ENCODE measurements at regions not wholly inside any gene's neighbourhood (a gene's known extent, or its start where the extent isn't known, plus 50 kb on each side); places are given as distances from the start of the nearest gene placed in this dataset.
A peak's percentile ranks its signal among the peaks of the same experiment; 100 is the strongest.
"Not testable (repeated sequence)": the region's sequence is repeated elsewhere in the genome, so short reads cannot be mapped to it uniquely, and the experiment has no call there.

DNA sequence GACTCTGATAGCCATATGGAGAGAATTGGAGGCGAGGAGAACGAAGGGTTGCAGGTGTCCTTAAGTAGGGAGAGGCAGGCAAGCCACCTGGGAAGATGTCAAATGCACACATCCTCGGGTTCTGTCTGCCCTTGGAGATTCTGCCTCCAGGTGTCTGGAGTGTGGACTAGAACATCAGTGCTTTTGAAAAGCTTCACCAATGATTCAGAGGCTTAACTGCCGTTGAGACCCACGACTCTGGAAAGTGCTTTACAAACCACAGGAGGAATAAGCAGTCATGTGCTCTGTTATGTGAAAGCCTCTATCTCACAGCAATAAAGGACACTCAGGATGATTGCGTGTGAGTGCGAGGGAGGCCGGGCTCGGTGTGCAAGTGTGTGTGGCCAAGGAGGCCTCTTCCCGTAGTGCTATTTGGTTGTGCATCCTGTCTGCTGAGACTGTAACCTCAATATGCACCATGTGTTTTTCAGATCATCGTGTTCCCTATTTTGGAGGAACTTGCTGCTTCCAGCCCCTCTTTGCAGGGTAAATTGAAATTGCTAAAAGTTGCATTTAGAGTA, 100.9 kb downstream of the TBC1D26 start:
- H3K27ac Mint-ChIP-seq (ENCODE audit: unreplicated experiment); BruUV-seq (replicated peaks); H3K36me3 Mint-ChIP-seq (ENCODE audit: insufficient read depth, unreplicated experiment); H3K4me3 Mint-ChIP-seq (ENCODE audit: low read depth, unreplicated experiment); DNase-seq; H3K27me3 Mint-ChIP-seq (ENCODE audit: unreplicated experiment); CTCF ChIA-PET; intact Hi-C loops (cut with micrococcal nuclease; ENCODE audit: unreplicated experiment); H3K9me3 Mint-ChIP-seq (ENCODE audit: low read depth, unreplicated experiment): not testable (repeated sequence)
- H3K4me1 Mint-ChIP-seq (ENCODE audit: low read depth, unreplicated experiment) = peaks cover 11% of the 10 kb centered on the region

DNA sequence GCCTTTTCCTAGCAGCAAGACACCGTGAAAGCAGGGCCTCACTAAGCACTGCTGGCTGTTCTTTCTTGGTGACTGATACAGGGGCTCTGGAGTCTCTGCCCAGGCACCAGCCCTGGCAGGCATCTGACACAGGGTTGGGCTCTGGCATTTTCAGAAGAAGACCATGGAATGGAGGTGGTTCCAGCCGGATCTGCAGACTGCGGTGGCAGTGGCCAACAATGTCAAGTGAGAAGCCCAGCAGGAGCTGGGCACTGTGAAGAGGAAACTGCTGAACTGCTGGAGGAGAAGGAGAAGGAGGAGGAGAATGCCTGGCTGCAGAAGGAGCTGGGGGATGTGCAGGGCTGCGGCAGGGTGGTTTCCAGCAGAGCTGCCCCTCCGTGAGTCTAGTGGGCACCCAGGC, 101.8 kb downstream of the TBC1D26 start:
- CTCF ChIA-PET; H3K9me3 Mint-ChIP-seq (ENCODE audit: low read depth, unreplicated experiment); H3K27ac Mint-ChIP-seq (ENCODE audit: unreplicated experiment); DNase-seq; H3K27me3 Mint-ChIP-seq (ENCODE audit: unreplicated experiment); BruUV-seq (replicated peaks); H3K4me3 Mint-ChIP-seq (ENCODE audit: low read depth, unreplicated experiment); intact Hi-C loops (cut with micrococcal nuclease; ENCODE audit: unreplicated experiment); H3K36me3 Mint-ChIP-seq (ENCODE audit: insufficient read depth, unreplicated experiment); H3K4me1 Mint-ChIP-seq (ENCODE audit: low read depth, unreplicated experiment): not testable (repeated sequence)

DNA sequence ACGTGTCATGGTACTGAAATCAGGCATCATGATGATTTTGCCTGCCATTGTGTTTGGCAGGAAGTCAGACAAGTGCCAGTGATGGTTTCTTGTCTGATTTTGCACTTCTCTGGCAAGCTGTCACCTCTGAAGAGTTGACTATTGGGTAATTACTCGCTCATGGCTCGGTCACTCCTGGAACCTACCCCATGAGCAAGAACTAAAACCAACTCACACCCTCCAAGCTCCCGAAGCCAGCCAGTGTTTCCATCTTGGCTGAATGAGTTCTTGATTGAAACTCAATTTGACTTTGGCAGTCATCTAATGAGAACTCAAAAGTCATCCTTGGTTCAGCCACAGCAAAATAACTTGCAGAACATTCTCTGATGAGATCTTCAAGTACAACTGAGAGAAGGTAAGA, 103.4 kb downstream of the TBC1D26 start:
- intact Hi-C loops (cut with micrococcal nuclease; ENCODE audit: unreplicated experiment); CTCF ChIA-PET; BruUV-seq (replicated peaks); H3K9me3 Mint-ChIP-seq (ENCODE audit: low read depth, unreplicated experiment); H3K27me3 Mint-ChIP-seq (ENCODE audit: unreplicated experiment); H3K36me3 Mint-ChIP-seq (ENCODE audit: insufficient read depth, unreplicated experiment); H3K4me1 Mint-ChIP-seq (ENCODE audit: low read depth, unreplicated experiment); H3K27ac Mint-ChIP-seq (ENCODE audit: unreplicated experiment); H3K4me3 Mint-ChIP-seq (ENCODE audit: low read depth, unreplicated experiment); DNase-seq: not testable (repeated sequence)

DNA sequence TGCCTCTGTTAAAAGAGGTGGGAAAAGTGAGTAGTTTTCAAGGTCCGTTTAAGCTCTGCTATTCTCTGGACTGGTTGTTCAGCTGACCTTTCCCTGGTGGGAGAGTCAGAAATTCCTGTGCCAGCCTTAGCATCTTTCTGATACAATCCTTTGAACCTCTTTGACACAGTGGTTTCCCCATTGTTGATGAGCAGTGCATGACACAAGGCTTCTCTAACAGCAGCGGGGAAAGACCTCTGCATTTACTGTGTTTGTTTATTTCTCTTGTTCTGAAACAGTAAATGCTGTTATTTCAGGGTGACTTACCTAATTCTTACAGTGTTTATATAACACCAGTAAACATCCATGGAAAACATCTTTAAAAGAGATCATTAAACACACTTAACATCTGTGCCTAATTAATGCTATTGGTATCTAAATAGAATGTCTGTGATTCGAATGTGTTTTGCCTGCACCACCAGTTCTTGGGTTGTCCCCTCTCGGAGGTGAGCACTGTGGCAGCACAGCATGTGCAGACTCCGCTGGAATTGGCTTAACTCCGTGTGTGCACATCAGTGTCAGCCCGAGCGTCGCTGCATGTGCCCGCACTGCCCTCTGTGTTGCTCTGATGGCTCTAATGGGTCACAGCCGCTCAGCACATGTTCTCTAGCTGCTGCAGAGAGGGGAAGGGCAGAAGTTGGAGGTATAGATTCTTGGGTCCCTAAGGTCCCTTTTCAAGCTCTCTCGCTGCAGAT, 104.3 kb downstream of the TBC1D26 start:
- H3K4me1 Mint-ChIP-seq (ENCODE audit: low read depth, unreplicated experiment); H3K4me3 Mint-ChIP-seq (ENCODE audit: low read depth, unreplicated experiment); H3K27ac Mint-ChIP-seq (ENCODE audit: unreplicated experiment); H3K9me3 Mint-ChIP-seq (ENCODE audit: low read depth, unreplicated experiment); DNase-seq; H3K36me3 Mint-ChIP-seq (ENCODE audit: insufficient read depth, unreplicated experiment); intact Hi-C loops (cut with micrococcal nuclease; ENCODE audit: unreplicated experiment); CTCF ChIA-PET; H3K27me3 Mint-ChIP-seq (ENCODE audit: unreplicated experiment); BruUV-seq (replicated peaks): not testable (repeated sequence)

DNA sequence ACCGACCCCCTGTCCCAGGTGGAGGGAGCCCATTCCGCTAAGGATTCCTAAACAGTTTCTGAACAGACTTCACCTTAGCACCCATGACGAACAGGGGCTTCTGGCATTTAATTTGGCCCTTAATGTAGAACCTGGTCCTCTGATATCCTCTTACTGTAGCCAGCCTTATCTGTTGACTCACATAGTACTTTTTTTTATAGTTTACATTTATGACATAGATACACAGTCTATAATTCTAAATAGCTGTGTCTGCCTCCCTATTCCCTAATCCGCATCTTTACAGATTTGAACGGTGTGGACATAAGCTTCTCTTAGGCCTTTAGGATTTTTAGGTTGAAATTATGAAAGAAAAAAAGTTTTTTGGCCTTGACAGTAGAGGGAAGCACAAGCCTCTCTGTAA, 104.9 kb downstream of the TBC1D26 start:
- H3K27ac Mint-ChIP-seq (ENCODE audit: unreplicated experiment); H3K36me3 Mint-ChIP-seq (ENCODE audit: insufficient read depth, unreplicated experiment); BruUV-seq (replicated peaks); intact Hi-C loops (cut with micrococcal nuclease; ENCODE audit: unreplicated experiment); H3K27me3 Mint-ChIP-seq (ENCODE audit: unreplicated experiment); H3K4me1 Mint-ChIP-seq (ENCODE audit: low read depth, unreplicated experiment); H3K9me3 Mint-ChIP-seq (ENCODE audit: low read depth, unreplicated experiment); CTCF ChIA-PET; DNase-seq; H3K4me3 Mint-ChIP-seq (ENCODE audit: low read depth, unreplicated experiment): not testable (repeated sequence)

DNA sequence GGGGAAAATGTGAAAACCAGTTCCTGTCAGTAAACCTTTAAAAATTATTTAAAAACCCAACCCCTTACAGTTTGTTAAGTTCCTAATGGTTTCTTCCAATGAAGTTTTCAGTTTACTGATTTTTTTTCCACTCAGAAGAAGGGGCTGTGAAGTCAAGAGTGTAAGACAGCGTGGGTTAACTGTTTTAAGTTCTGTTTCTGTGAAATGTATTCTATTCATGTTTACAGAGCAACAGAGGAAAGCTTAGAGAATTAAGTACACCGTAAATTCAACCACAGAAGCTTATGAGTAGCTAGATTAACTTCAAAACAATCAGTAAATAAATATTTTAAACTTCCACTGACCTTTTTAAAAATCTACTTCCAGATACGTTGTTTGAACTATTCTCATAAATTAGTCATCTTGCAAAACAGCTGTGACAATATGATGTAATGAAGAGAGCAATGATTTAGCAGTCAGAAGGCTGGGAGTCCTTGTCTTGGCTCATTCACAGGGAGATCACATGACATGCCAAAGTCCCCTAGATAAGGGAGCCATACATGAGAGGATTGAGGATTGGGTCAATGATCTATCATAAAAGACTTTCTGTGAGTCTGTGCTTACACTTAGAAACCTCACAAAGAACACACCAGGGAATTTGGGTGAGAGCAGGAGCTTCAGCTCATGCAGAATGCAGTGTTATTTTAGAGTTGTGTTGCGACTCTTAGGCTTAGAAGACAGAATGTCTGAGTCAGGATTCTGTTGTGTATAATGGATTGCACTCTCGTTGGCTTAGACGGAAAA, 97.3 kb upstream of the ADORA2B start:
- H3K4me1 Mint-ChIP-seq (ENCODE audit: low read depth, unreplicated experiment); H3K9me3 Mint-ChIP-seq (ENCODE audit: low read depth, unreplicated experiment); CTCF ChIA-PET; DNase-seq; H3K36me3 Mint-ChIP-seq (ENCODE audit: insufficient read depth, unreplicated experiment); H3K4me3 Mint-ChIP-seq (ENCODE audit: low read depth, unreplicated experiment); BruUV-seq (replicated peaks); H3K27ac Mint-ChIP-seq (ENCODE audit: unreplicated experiment); intact Hi-C loops (cut with micrococcal nuclease; ENCODE audit: unreplicated experiment); H3K27me3 Mint-ChIP-seq (ENCODE audit: unreplicated experiment): not testable (repeated sequence)

DNA sequence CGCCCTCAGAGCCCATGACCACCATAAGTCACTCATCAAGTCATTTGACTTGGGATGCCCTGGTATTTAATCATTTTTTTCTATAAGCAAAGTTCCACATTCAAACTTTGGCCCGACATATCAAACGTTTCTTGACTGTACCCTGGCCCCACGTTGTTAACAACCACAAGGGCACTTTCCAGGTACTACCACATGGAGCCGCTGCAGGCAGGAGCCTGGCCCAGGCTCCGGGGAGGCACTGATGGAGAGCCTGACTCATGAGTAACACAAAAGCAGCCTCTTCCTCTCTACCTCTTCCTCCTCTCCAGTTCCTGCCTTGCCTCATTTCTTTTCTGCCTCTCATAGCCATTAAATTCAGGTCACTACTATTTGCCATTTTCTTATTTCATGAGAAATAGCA, 95.9 kb upstream of the ADORA2B start:
- H3K27me3 Mint-ChIP-seq (ENCODE audit: unreplicated experiment); H3K27ac Mint-ChIP-seq (ENCODE audit: unreplicated experiment); intact Hi-C loops (cut with micrococcal nuclease; ENCODE audit: unreplicated experiment); H3K36me3 Mint-ChIP-seq (ENCODE audit: insufficient read depth, unreplicated experiment); H3K4me1 Mint-ChIP-seq (ENCODE audit: low read depth, unreplicated experiment); CTCF ChIA-PET; H3K9me3 Mint-ChIP-seq (ENCODE audit: low read depth, unreplicated experiment); H3K4me3 Mint-ChIP-seq (ENCODE audit: low read depth, unreplicated experiment); BruUV-seq (replicated peaks): not testable (repeated sequence)
- peak; percentile 68 for DNase-seq

DNA sequence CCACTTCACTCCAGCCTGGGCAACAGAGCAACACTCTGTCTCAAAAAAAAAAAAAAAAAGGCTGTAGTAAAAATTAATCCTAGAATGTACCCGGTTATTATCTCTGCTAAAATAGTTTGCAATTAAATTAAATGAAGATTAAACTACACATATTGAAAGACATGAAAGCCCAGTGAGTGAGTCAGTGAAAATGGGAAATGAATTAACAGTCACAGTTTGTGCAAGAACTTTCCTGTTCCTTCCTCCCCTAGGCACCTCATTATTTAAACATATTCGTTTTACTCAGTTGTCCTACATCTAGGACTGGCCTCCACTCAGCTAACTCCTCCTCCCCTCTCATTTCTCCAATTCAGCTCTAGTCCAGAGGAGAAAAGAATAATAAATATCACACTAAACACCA, 94.9 kb upstream of the ADORA2B start:
- BruUV-seq (replicated peaks); H3K27me3 Mint-ChIP-seq (ENCODE audit: unreplicated experiment); CTCF ChIA-PET; H3K4me3 Mint-ChIP-seq (ENCODE audit: low read depth, unreplicated experiment); DNase-seq; intact Hi-C loops (cut with micrococcal nuclease; ENCODE audit: unreplicated experiment); H3K4me1 Mint-ChIP-seq (ENCODE audit: low read depth, unreplicated experiment); H3K9me3 Mint-ChIP-seq (ENCODE audit: low read depth, unreplicated experiment); H3K36me3 Mint-ChIP-seq (ENCODE audit: insufficient read depth, unreplicated experiment); H3K27ac Mint-ChIP-seq (ENCODE audit: unreplicated experiment): not testable (repeated sequence)

DNA sequence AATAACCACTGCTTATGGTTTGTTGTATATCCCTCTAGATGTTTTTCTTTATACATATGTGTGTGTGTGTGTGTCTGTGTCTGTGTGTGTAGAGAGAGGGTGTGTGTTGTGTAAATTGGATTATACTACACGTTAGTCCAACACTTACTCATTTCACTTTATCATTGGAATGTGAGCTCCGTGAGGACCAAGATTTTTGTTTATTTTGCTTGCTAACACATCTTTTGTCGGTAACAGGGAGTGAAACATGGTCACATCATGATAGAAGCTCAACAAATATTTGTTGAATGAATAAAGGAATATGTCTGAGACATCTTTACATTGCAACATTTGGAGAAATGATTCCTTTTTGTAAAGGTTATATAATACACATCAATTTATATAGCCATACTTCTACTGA, 94.2 kb upstream of the ADORA2B start:
- H3K27me3 Mint-ChIP-seq (ENCODE audit: unreplicated experiment); BruUV-seq (replicated peaks); H3K27ac Mint-ChIP-seq (ENCODE audit: unreplicated experiment); intact Hi-C loops (cut with micrococcal nuclease; ENCODE audit: unreplicated experiment); H3K4me1 Mint-ChIP-seq (ENCODE audit: low read depth, unreplicated experiment); H3K9me3 Mint-ChIP-seq (ENCODE audit: low read depth, unreplicated experiment); H3K36me3 Mint-ChIP-seq (ENCODE audit: insufficient read depth, unreplicated experiment); CTCF ChIA-PET; H3K4me3 Mint-ChIP-seq (ENCODE audit: low read depth, unreplicated experiment); DNase-seq: not testable (repeated sequence)

DNA sequence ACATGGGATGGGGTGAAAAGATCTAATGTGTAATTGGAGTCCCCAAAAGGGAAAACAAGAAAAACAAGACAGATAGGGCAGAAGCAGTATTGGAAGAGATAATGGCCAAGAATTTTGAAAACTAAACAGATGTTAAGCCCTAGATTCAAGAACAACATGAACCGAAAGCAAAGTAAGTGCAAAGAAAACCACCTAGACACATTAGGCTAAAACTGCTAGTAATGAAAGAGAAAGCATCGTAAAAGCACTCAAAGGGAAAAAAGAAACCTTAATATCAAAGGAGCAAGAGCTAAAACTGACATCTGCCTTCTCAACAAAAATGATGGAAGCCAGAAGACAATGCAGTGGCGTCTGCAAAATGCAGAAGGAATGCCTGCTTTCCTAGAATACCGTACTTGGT, 92.1 kb upstream of the ADORA2B start:
- DNase-seq; intact Hi-C loops (cut with micrococcal nuclease; ENCODE audit: unreplicated experiment); H3K27me3 Mint-ChIP-seq (ENCODE audit: unreplicated experiment); H3K9me3 Mint-ChIP-seq (ENCODE audit: low read depth, unreplicated experiment); H3K27ac Mint-ChIP-seq (ENCODE audit: unreplicated experiment); CTCF ChIA-PET; H3K36me3 Mint-ChIP-seq (ENCODE audit: insufficient read depth, unreplicated experiment); BruUV-seq (replicated peaks); H3K4me1 Mint-ChIP-seq (ENCODE audit: low read depth, unreplicated experiment); H3K4me3 Mint-ChIP-seq (ENCODE audit: low read depth, unreplicated experiment): not testable (repeated sequence)
